H1 (cell line): ENCODE measurements at regions not wholly inside any gene's neighbourhood (a gene's known extent, or its start where the extent isn't known, plus 50 kb on each side); places are given as distances from the start of the nearest gene placed in this dataset.

ENCODE experiments used
- CTCF ChIA-PET: fragments of 300-600 bp; sonication (Branson Sonifier 250); formaldehyde crosslinking; loops from one replicate; lab custom pipeline; 2021; ENCODE audit not compliant: partially characterized antibody; lab: Charles Lee
- POLR2A ChIA-PET: fragments of 300-600 bp; sonication (Branson Sonifier 250); formaldehyde crosslinking; loops from one replicate; lab custom pipeline; 2021; ENCODE audit warnings: inconsistent platforms; ENCODE audit not compliant: partially characterized antibody; lab: Charles Lee
- DNase-seq, 2 experiments: peaks; one replicate each; pipeline versions ENCODE4 v3.0.0 to v3.0.0-alpha.2; 2010 to 2022; ENCODE audit warnings: low spot score in 2 of 2, low read depth in 1 of 2, mixed read lengths in 1 of 2
- FAIRE-seq: peaks from 2 replicates; lab custom pipeline; 2011; peaks lifted over from hg19 to GRCh38; lab: Jason Lieb, UNC
- H2AFZ ChIP-seq: 2 replicates; pipeline ENCODE4 v1.8.1; 2012; ENCODE audit warnings: low read length, inconsistent platforms
- H2AK5ac ChIP-seq: 2 replicates; pipeline ENCODE4 v1.6.1; 2013; ENCODE audit warnings: low read depth, low read length
- H2BK120ac ChIP-seq: replicated peaks from 2 replicates; pipeline ENCODE3; 2013; ENCODE audit warnings: low read depth, low read length, inconsistent platforms
- H2BK12ac ChIP-seq: 2 replicates; pipeline ENCODE4 v1.6.1; 2013; ENCODE audit warnings: low read depth, low read length
- H2BK15ac ChIP-seq: 2 replicates; pipeline ENCODE4 v1.6.1; 2013; ENCODE audit warnings: low read length
- H2BK20ac ChIP-seq: 2 replicates; pipeline ENCODE4 v1.6.1; 2013; ENCODE audit warnings: low read length
- H2BK5ac ChIP-seq: 2 replicates; pipeline ENCODE4 v1.6.1; 2013; ENCODE audit warnings: low read depth, low read length
- H3K14ac ChIP-seq: 2 replicates; pipeline ENCODE4 v1.6.1; 2013; ENCODE audit warnings: inconsistent platforms; ENCODE audit not compliant: insufficient read length
- H3K18ac ChIP-seq: 2 replicates; pipeline ENCODE4 v1.6.1; 2013; ENCODE audit warnings: low read length; ENCODE audit errors: extremely low read depth
- H3K23ac ChIP-seq: 2 replicates; pipeline ENCODE4 v1.6.1; 2013; ENCODE audit warnings: inconsistent platforms; ENCODE audit not compliant: insufficient read length
- H3K23me2 ChIP-seq: 2 replicates; pipeline ENCODE4 v1.6.1; 2013; ENCODE audit warnings: low read depth, low read length
- H3K27ac ChIP-seq: 2 replicates; pipeline ENCODE4 v1.6.1; 2011; ENCODE audit warnings: low read depth, low read length, inconsistent platforms
- H3K27me3 ChIP-seq, 4 experiments: replicated peaks in 1 of 4; 1 replicate in 1 of 4; 2 replicates in 3 of 4; pipeline versions ENCODE4 v1.6.1 to v1.8.1; 2011 to 2013; ENCODE audit warnings: low read length in 3 of 4, mild to moderate bottlenecking in 3 of 4, inconsistent platforms in 2 of 4, mixed read lengths in 2 of 4, moderate library complexity in 1 of 4; ENCODE audit not compliant: control insufficient read depth in 3 of 4, insufficient read depth in 3 of 4; ENCODE audit errors: extremely low read depth in 1 of 4
- H3K36me3 ChIP-seq, 4 experiments: 2 replicates each; pipeline versions ENCODE4 v1.6.1 to v1.8.1; 2011 to 2013; ENCODE audit warnings: mild to moderate bottlenecking in 4 of 4, low read length in 3 of 4, moderate library complexity in 2 of 4, control low read depth in 1 of 4, inconsistent platforms in 1 of 4; ENCODE audit not compliant: insufficient read depth in 4 of 4, control insufficient read depth in 2 of 4
- H3K4ac ChIP-seq: replicated peaks from 2 replicates; pipeline ENCODE3; 2013; ENCODE audit warnings: low read length, low read depth, mixed read lengths, inconsistent platforms; ENCODE audit not compliant: insufficient read length
- H3K4me1 ChIP-seq, 4 experiments: replicated peaks in 1 of 4; 1 replicate in 1 of 4; 2 replicates in 3 of 4; pipeline versions ENCODE4 v1.6.1 to v1.8.1; 2011 to 2013; ENCODE audit warnings: low read length in 3 of 4, inconsistent platforms in 2 of 4, mixed read lengths in 1 of 4; ENCODE audit not compliant: insufficient read depth in 4 of 4, control insufficient read depth in 3 of 4
- H3K4me2 ChIP-seq, 2 experiments: 2 replicates each; pipeline versions ENCODE4 v1.6.1 to v1.8.1; 2011 to 2013; ENCODE audit warnings: low read depth in 2 of 2, low read length in 2 of 2, control low read depth in 1 of 2, inconsistent platforms in 1 of 2, mild to moderate bottlenecking in 1 of 2; ENCODE audit not compliant: insufficient read depth in 1 of 2
- H3K4me3 ChIP-seq, 4 experiments: fragments of 200-600, 300-600 bp in 1 of 4; sonication (generic), shearing (Covaris generic), sonication (Bioruptor Twin) in 1 of 4; 2 replicates each; pipeline versions ENCODE4 v1.5.1 to v1.8.1; 2011 to 2016; ENCODE audit warnings: low read length in 4 of 4, low read depth in 3 of 4, control low read depth in 2 of 4, inconsistent platforms in 2 of 4, mild to moderate bottlenecking in 2 of 4, mixed read lengths in 1 of 4, moderate library complexity in 1 of 4; ENCODE audit not compliant: insufficient read depth in 2 of 4; ENCODE audit errors: extremely low read depth in 1 of 4
- H3K56ac ChIP-seq: replicated peaks from 2 replicates; pipeline ENCODE3; 2013; ENCODE audit warnings: low read depth, mild to moderate bottlenecking, mixed read lengths, low read length, inconsistent platforms; ENCODE audit not compliant: insufficient read length
- H3K79me1 ChIP-seq: 2 replicates; pipeline ENCODE4 v1.6.1; 2013; ENCODE audit warnings: low read depth, low read length, control low read depth
- H3K79me2 ChIP-seq, 2 experiments: 2 replicates each; pipeline versions ENCODE4 v1.6.1 to v1.8.1; 2012 to 2013; ENCODE audit warnings: low read length in 2 of 2, mild to moderate bottlenecking in 2 of 2, inconsistent platforms in 1 of 2; ENCODE audit not compliant: insufficient read depth in 2 of 2, control insufficient read depth in 1 of 2
- H3K9ac ChIP-seq, 4 experiments: replicated peaks in 1 of 4; 1 replicate in 1 of 4; 2 replicates in 3 of 4; pipeline versions ENCODE4 v1.6.1 to v1.8.1; 2011 to 2013; ENCODE audit warnings: low read depth in 3 of 4, low read length in 3 of 4, control low read depth in 2 of 4, mild to moderate bottlenecking in 2 of 4, moderate library complexity in 2 of 4, inconsistent platforms in 1 of 4; ENCODE audit errors: extremely low read depth in 1 of 4
- H3K9me3 ChIP-seq, 2 experiments: 2 replicates each; pipeline versions ENCODE4 v1.6.1 to v1.8.1; 2012 to 2013; ENCODE audit warnings: mild to moderate bottlenecking in 2 of 2, moderate library complexity in 2 of 2, control low read depth in 1 of 2, inconsistent platforms in 1 of 2, low read depth in 1 of 2, low read length in 1 of 2, mixed read lengths in 1 of 2; ENCODE audit not compliant: insufficient read depth in 2 of 2
- H4K20me1 ChIP-seq, 2 experiments: replicated peaks in 1 of 2; 2 replicates each; pipeline versions ENCODE3 to v1.8.1; 2011 to 2013; ENCODE audit warnings: inconsistent platforms in 2 of 2, low read length in 2 of 2, mild to moderate bottlenecking in 1 of 2; ENCODE audit not compliant: insufficient read depth in 2 of 2, control insufficient read depth in 1 of 2
- H4K5ac ChIP-seq: 2 replicates; pipeline ENCODE4 v1.6.1; 2013; ENCODE audit warnings: low read length, low read depth, mixed read lengths, inconsistent platforms; ENCODE audit not compliant: insufficient read length
- H4K8ac ChIP-seq: 2 replicates; pipeline ENCODE4 v1.8.0; 2013; ENCODE audit warnings: mild to moderate bottlenecking, moderate library complexity, low read length, inconsistent platforms; ENCODE audit not compliant: insufficient read depth; ENCODE audit errors: extremely low read depth
- H4K91ac ChIP-seq: replicated peaks from 2 replicates; pipeline ENCODE3; 2013; ENCODE audit warnings: low read length, mixed read lengths, inconsistent platforms; ENCODE audit not compliant: insufficient read length
- ATF2 ChIP-seq: IDR thresholded peaks from 2 replicates; pipeline ENCODE4 v1.6.1; 2012; ENCODE audit warnings: low read length, inconsistent platforms
- ATF3 ChIP-seq: IDR thresholded peaks from 2 replicates; pipeline ENCODE4 v1.6.1; 2011; ENCODE audit warnings: low read depth, mild to moderate bottlenecking, low read length; ENCODE audit not compliant: insufficient read depth
- SAP30 ChIP-seq: fragments of 300-600 bp; sonication (generic); IDR thresholded peaks from 2 replicates; pipeline ENCODE4 v1.7.1; 2012; ENCODE audit warnings: low read length, moderate library complexity, mild to moderate bottlenecking, inconsistent platforms; ENCODE audit not compliant: insufficient read depth, insufficient replicate concordance
- SIX5 ChIP-seq: IDR thresholded peaks from 2 replicates; pipeline ENCODE4 v1.6.1; 2011; ENCODE audit warnings: mild to moderate bottlenecking, low read depth, low read length
- SP1 ChIP-seq: IDR thresholded peaks from 2 replicates; pipeline ENCODE4 v1.6.1; 2011; ENCODE audit warnings: low read depth, low read length
- SP2 ChIP-seq: IDR thresholded peaks from 2 replicates; pipeline ENCODE4 v1.6.1; 2012; ENCODE audit warnings: mild to moderate bottlenecking, low read length, inconsistent platforms
- WGBS, 2 experiments: shearing (Covaris generic) in 1 of 2; methylation state at CpG; one replicate each; pipeline versions ENCODE4 v1.1.6 to v1.1.7; 2013 to 2015; ENCODE audit warnings: low lambda C conversion rate in 2 of 2, mixed read lengths in 2 of 2, inconsistent platforms in 1 of 2, low coverage in 1 of 2, missing lambda C conversion rate in 1 of 2; ENCODE audit not compliant: insufficient replicate concordance in 2 of 2, insufficient coverage in 1 of 2, insufficient read length in 1 of 2; ENCODE audit errors: extremely low coverage in 1 of 2, missing lambda C conversion rate in 1 of 2; 5-methylcytosine and 5-hydroxymethylcytosine counted together

GRCh38 chr15:62421289-62421688 lies 256.2 kb upstream of the C2CD4B start:
- Histone ChIP-seq H4K20me1 (peaks cover 0 to 1% of the 10 kb centered on the region in 2 experiments), H2BK20ac (no peak overlapping the region), H4K5ac (no peak overlapping the region), H3K27ac (no peak overlapping the region), H2AFZ (no peak overlapping the region), H3K27me3 (no peaks in the 10 kb centered on the region), H2AK5ac (no peak overlapping the region), H3K56ac (no peak overlapping the region), H4K8ac (no peak overlapping the region), H3K23ac (no peak overlapping the region), H3K4ac (no peak overlapping the region), H3K9me3 (no peaks in the 10 kb centered on the region), H3K79me2 (peaks cover 0 to 3% of the 10 kb centered on the region in 2 experiments; a peak in 1 of 4 replicates), H2BK12ac (no peak overlapping the region), H3K18ac (no peak overlapping the region), H3K36me3 (no peaks in the 10 kb centered on the region; a peak in 2 of 8 replicates), H3K14ac (no peak overlapping the region), H3K23me2 (no peaks in the 10 kb centered on the region), H4K91ac (no peak overlapping the region), H3K4me2 (no peak overlapping the region), H3K4me3 (no peak overlapping the region), H2BK120ac (no peak overlapping the region), H3K4me1 (peaks cover 3 to 10% (median 4%) of the 10 kb centered on the region in 4 experiments; a peak in 5 of 7 replicates), H3K9ac (no peak overlapping the region), H2BK15ac (no peak overlapping the region), H3K79me1 (peaks cover 6% of the 10 kb centered on the region; the same call in 1 of the 2 replicates), H2BK5ac (no peak overlapping the region)
- no peak for FAIRE-seq
- CTCF ChIA-PET = no interaction called here
- no peak for DNase-seq
- POLR2A ChIA-PET = no interaction called here
- WGBS, 2 experiments = 98% methylated on average over 3 of the region's 3 CpGs; no CpG with 5 or more reads in 1 of the 2 experiments
- TF ChIP-seq ATF3 (no peak), SP2 (no peak), SAP30 (no peak), SIX5 (no peak), ATF2 (no peak), SP1 (no peak)
